ENCODE measurements at regions not wholly inside any gene's neighbourhood (a gene's known extent, or its start where the extent isn't known, plus 50 kb on each side); places are given as distances from the start of the nearest gene placed in this dataset.

DNA sequence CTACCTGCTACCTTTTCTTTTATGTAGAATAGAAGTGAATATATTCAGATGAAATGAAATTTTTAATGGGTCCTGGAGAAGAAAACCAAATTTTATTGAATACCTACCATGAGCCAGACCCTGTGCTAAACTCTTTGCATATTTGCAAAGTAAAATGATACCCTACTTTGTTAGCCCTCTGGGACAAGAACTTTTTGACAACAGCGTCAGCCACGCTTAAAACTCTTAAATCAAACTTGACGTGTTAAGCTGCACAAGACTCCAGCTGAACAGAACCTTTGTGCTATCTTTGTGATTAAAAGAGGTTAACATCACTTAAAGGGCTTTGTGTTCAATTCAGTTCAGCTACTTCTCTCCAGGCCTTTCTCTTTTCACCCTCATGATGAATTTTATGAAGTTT, 316.5 kb downstream of the MEX3B start (continued):
- TF ChIP-seq, protein P1, sequence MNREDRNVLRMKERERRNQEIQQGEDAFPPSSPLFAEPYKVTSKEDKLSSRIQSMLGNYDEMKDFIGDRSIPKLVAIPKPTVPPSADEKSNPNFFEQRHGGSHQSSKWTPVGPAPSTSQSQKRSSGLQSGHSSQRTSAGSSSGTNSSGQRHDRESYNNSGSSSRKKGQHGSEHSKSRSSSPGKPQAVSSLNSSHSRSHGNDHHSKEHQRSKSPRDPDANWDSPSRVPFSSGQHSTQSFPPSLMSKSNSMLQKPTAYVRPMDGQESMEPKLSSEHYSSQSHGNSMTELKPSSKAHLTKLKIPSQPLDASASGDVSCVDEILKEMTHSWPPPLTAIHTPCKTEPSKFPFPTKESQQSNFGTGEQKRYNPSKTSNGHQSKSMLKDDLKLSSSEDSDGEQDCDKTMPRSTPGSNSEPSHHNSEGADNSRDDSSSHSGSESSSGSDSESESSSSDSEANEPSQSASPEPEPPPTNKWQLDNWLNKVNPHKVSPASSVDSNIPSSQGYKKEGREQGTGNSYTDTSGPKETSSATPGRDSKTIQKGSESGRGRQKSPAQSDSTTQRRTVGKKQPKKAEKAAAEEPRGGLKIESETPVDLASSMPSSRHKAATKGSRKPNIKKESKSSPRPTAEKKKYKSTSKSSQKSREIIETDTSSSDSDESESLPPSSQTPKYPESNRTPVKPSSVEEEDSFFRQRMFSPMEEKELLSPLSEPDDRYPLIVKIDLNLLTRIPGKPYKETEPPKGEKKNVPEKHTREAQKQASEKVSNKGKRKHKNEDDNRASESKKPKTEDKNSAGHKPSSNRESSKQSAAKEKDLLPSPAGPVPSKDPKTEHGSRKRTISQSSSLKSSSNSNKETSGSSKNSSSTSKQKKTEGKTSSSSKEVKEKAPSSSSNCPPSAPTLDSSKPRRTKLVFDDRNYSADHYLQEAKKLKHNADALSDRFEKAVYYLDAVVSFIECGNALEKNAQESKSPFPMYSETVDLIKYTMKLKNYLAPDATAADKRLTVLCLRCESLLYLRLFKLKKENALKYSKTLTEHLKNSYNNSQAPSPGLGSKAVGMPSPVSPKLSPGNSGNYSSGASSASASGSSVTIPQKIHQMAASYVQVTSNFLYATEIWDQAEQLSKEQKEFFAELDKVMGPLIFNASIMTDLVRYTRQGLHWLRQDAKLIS (CRISPR knock-in tag; IDR thresholded peaks at IDR 0.05; ENCODE audit: borderline replicate concordance): no peak
- TF ChIP-seq SMAD4 (CRISPR knock-in tag; IDR thresholded peaks at IDR 0.05) (no peak), MXD4 (CRISPR knock-in tag; IDR thresholded peaks at IDR 0.05; ENCODE audit: borderline replicate concordance) (no peak)

DNA sequence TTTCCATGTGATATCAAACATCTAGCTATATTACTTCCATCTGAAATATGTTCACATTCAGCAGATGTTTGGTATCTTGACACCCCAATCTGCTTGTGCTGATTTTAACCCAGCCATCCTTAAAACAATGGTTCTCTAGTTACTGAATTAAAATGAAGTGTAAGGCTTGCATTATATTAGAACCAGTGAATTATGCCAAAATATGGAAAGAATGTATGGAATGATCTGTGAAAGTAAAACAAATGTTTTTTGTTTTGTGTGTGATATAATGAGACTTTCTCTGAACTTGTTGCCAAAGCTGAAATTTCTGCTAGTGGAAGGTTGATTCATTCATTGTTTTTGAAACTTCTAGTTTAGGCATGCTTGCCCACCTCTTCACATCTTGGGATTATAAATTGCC, 317.1 kb downstream of the MEX3B start:
- DNase-seq (ENCODE audit: low spot score) (no peak), ATAC-seq (no peak)
- CTCF ChIA-PET: no interaction called here
- H3K36me3 Mint-ChIP-seq: peaks cover 64% of the 10 kb centered on the region
- peaks cover 60% of the 10 kb centered on the region for H3K9me3 Mint-ChIP-seq
- TF ChIP-seq CDX4 (CRISPR knock-in tag; IDR thresholded peaks at IDR 0.05; ENCODE audit: borderline replicate concordance): no peak
- TF ChIP-seq TP53 (CRISPR knock-in tag; IDR thresholded peaks at IDR 0.05): no peak
- no peak for TF ChIP-seq ATF6 (CRISPR knock-in tag; IDR thresholded peaks at IDR 0.05)
- TF ChIP-seq SMAD3 (CRISPR knock-in tag; IDR thresholded peaks at IDR 0.05; ENCODE audit: borderline replicate concordance): no peak
- no peak for TF ChIP-seq NR2C2 (CRISPR knock-in tag; IDR thresholded peaks at IDR 0.05)
- TF ChIP-seq ZBTB21 (CRISPR knock-in tag; IDR thresholded peaks at IDR 0.05; ENCODE audit: borderline replicate concordance): no peak
- no peak for TF ChIP-seq CREB1 (CRISPR knock-in tag; IDR thresholded peaks at IDR 0.05)
- no peak for TF ChIP-seq ARID4B (CRISPR knock-in tag; IDR thresholded peaks at IDR 0.05; ENCODE audit: borderline replicate concordance)
- TF ChIP-seq, protein P1 (CRISPR knock-in tag; IDR thresholded peaks at IDR 0.05; ENCODE audit: borderline replicate concordance): no peak
- no peak for TF ChIP-seq ZNF121 (CRISPR knock-in tag; IDR thresholded peaks at IDR 0.05)
- no peak for TF ChIP-seq IRF2 (CRISPR knock-in tag; IDR thresholded peaks at IDR 0.05; ENCODE audit: borderline replicate concordance, low read depth)
- POLR2A ChIA-PET: no interaction called here
- no peak overlapping the region for H3K4me3 Mint-ChIP-seq
- H3K27ac Mint-ChIP-seq: no peak overlapping the region
- H3K4me1 Mint-ChIP-seq: peaks cover 10% of the 10 kb centered on the region
- H3K27me3 Mint-ChIP-seq (ENCODE audit: low read depth): peaks cover 7% of the 10 kb centered on the region
